ENCODE measurements at regions not wholly inside any gene's neighbourhood (a gene's known extent, or its start where the extent isn't known, plus 50 kb on each side); places are given as distances from the start of the nearest gene placed in this dataset.
"Not testable (repeated sequence)": the region's sequence is repeated elsewhere in the genome, so short reads cannot be mapped to it uniquely, and the experiment has no call there.

DNA sequence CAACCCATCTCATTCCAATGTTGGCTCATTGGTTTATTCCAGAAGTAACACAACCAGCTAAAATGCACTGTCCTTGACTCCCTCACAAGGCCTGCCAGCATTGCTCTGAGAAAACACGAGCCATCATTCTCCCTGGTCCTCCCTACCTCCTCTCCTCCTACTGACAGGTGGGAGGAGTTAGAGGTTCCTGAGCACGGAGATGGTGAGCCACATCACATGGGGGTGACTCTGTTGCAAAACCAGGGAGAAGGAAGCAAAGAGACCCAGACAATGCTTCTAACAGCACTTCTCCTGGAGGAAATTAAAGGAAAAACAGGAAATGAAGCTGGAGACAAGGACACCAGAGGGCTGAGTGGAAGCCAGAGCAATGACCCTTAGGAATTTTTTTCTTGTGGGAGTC is 667.4 kb downstream of the NTRK3 start:
- no peak for DNase-seq (ENCODE audit: low read depth, low spot score)

DNA sequence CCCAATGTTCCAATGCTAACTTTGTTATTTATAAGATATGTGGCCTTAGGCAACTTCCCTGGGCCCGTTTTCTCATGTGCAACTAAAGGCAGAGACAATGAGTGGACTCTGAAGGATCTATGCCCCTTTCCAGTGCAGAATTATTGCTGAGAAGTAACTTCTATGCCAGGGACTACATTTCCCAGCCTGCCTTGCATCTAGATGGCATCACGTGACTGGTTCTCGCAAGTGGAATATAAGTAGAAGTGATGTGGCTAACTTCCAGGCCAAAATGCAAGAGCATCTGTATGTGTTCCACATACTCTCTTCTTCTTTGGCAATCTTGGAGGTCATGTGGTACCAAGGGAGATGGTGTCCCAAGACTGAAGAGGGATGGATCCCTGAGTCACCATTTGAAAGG is 674.4 kb downstream of the NTRK3 start:
- no peak for DNase-seq (ENCODE audit: low read depth, low spot score)

DNA sequence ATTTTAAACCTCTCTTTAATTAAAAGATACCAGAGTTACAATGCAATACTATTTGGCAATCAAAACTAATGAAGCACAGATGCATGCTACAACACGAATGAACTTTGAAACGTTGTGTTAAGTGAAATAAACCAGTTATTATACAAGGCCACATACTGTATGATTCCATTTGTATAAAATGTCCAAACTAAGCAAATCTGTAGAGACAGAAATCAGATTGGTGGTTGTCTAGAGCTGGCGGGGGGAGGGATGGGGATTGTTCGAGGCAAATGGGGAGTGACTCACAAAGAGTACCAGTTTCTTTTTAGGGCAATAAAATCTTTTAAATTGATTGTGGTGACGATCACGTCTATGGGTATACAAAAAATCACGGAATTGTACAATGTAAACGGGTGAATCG is 677.0 kb downstream of the NTRK3 start:
- no peak for DNase-seq (ENCODE audit: low read depth, low spot score)

DNA sequence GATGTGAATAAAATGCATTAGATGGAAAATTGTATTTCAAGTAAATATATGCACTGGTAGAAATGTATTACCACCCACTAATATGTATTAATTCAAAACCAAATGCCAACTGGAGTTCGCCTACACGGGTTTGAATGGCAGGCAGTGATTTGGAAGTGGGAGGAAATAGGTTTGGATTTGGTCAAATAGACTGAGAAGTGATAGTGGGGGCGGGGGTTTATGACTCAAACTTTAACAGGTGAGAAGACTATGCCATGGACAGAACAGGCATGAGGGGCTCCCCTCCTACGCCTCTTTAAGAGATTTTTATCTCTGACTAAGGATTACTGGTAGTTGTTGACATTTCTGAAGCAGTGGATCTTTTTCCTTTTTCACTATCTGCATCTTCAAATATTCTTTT is 677.8 kb downstream of the NTRK3 start:
- no peak for DNase-seq (ENCODE audit: low read depth, low spot score)

DNA sequence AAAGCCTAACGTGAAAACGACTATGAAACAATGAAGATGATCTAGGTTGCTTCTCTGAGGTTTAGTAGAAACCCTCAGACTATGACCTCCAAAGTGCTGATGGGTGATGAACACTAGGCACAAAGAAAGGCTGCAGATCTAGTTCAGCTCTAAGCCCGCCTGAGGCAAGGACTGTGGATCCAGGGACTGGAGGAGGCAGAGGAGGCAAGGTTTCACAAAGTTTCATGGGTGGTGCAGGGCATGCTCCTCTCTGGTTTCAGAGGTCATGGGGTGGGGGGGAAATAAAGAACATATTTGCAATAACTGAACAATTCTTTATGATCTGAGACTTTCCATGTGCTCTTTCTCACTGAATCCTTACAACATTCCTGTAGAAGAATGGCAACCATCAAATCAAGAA is 679.2 kb downstream of the NTRK3 start:
- no peak for DNase-seq (ENCODE audit: low read depth, low spot score)

DNA sequence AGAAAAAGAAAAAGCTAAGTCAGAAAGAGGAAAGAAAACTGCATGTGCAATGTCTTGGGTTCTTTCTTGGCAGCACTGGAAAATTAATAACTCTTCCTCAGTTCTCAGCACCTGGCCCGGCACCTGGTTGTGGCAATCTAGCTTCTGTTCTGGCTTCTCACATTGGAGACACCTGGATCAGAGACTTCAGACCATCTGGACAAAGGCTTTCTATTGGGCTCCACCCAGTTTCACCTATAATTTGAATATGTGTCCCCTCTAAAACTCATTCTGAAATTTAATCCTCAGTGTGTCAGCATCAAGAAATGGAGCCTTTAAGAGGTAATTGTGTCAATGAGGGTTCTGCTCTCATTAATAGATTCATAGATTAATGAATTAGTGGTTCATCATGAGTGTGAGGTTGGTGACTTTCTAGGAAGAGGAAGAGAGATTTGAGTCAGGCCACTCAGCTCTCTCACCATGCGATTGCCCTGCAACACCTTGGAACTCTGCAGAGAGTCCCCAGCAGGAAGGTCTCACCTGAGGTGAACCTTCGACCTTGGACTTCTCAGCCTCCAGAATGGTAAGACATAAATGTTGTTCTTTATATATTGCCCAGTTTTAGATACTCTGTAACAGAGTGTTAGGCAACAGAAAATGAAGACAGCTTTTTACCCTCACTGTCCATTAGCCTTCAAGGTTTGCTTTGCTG is 679.9 kb downstream of the NTRK3 start:
- DNase-seq (ENCODE audit: low read depth, low spot score): no peak

DNA sequence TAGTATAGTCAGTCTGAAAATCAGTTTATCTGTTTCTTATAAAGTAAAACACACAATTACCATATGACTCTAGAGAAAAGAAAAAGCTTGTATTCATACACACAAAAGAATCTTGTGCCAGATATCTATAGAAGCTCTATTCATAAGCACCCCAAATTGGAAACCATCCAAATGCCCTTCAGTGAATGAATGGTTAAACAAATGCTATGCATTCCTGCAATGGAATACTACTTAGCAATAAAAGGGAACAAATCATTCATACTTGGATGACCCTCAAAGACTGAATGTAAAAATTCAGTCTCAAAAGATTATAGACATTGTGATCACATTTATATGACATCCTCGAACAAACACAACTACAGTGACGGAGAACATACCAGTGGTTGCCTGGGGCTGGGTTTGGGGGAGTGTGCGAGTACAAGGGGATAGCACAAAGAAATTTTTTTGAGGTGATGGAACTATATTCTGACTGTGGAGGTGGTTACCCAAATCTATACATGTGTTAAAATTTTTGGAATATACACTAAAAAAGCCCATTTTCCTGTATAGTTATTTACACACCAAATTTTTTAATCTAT is 680.6 kb downstream of the NTRK3 start:
- no peak for DNase-seq (ENCODE audit: low read depth, low spot score)

DNA sequence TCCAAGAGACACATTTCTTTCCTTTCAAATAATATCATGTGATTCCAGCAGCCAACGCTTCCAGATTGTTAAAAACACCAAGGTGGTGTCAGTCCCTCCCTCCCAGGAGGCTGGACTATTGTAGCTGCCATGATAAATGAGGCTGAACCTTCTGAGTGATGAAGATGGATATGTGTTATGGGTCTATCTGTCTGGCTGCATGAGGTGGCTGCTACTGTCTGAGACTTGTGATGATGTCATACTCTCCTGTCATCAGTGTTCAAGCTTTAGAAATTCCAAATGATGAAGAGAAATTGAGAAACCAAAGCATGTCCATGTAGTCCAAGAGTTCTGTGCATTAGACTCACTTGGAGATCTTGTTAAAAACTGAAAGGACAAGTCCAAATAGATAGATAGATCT is 683.0 kb downstream of the NTRK3 start:
- no peak for DNase-seq (ENCODE audit: low read depth, low spot score)

DNA sequence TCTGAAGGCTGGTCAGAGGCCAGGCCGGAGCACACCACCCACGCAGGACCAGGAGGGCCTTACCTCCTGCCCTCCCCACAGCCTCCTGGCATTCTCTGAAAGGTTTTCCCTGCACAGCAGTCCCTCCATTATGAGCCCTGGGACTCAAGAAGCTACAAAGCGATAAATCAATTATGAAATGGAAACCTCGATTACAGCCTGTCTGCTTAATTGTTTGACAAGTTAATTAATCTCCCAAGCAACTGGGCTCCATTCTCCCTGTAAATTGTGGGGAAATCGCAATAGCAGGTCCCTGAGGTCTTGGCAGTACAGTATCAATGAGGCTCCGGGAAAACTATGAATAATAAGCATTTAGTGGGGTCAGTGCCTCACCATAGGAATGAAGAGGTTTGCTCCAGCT is 683.5 kb downstream of the NTRK3 start:
- DNase-seq (ENCODE audit: low read depth, low spot score): no peak

DNA sequence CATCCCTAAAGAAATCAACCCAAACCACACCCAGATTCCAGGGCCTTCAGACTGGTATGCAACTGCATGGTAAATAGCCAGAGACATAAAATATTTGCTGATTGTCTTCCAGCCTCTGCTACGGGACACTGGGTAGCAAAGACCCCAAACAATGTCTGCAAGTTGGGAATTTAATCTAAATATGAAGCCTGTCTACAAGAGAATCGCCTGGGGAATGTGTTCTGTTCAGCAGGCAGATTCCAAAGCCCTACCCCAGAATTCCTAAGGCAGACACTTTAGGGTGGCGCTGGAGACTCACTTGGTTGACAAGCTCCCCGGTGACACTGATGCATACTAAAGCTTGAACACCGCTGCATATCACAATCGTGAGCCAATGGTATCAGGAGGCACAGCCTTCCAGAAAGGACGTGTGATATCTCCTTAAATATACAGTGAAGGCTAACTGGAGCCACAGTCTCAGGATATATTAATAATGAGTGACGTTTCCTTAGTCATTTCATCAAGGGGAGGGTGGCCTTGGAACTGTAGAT is 684.1 kb downstream of the NTRK3 start:
- DNase-seq (ENCODE audit: low read depth, low spot score): no peak

DNA sequence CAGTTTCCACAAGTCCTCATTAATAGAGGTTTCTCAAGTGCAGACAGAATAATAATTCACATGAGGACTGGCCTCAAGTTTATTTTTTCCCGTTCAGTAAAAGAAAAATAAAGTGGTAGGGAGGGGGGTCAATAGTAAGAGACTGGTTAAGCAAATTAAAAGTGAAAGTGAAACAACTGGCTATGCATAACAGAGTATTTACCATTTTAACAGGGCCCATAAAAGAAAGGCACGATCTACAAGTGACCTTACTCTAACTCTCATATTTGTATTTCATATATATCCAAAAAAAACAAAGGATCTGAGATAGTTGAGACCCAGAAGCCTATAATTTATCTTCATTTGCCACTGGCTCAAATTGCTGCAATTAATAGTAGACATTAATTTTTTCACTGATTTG is 686.3 kb downstream of the NTRK3 start:
- DNase-seq (ENCODE audit: low read depth, low spot score): no peak

DNA sequence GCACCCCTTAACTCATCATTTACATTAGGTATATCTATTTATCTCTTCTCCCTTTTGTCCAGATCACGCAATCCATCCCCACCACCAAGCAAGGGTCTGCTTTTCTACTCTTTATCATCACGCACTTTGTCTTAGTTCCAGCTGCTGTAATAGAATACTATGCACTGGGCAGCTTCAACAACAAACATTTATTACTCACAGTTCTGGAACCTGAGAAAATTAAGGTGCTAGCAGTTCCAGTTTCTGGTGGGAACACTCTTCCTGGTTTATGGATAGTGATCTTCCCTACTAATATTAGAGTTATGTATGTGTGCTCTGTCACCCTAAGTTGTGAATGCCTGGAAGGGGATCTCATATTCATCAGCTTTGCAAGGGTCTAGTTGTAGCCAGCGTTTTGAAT is 687.0 kb downstream of the NTRK3 start:
- no peak for DNase-seq (ENCODE audit: low read depth, low spot score)

DNA sequence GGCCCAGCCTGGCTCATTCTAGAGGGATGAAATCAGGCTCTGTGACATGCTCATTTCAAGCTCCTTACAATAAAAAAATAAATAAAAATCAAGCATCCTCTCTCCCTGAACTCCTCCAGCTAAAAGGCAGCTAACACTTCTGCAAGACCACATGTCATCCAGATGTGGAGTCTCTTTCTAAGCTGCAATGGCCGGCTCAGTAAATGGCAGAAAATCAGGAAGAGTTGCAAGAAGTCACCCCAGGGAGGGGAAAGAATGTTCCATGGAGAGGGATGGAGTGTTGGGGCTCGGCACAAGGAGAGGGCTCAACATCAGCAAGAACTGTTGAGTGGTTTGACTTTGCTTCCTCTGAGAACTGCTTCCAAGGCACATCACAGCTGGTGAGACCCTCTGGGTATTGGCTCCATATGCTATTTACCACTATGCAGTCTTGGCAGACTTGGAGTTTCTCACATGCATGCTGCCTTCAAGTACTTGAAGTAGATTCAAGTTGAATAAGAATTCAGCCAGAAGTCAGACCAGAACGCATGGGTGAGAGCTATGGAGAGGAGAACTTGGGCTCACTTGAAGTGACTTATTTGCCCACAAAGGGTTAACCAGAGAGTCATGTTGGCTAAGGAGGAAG is 689.0 kb downstream of the NTRK3 start:
- no peak for DNase-seq (ENCODE audit: low read depth, low spot score)

DNA sequence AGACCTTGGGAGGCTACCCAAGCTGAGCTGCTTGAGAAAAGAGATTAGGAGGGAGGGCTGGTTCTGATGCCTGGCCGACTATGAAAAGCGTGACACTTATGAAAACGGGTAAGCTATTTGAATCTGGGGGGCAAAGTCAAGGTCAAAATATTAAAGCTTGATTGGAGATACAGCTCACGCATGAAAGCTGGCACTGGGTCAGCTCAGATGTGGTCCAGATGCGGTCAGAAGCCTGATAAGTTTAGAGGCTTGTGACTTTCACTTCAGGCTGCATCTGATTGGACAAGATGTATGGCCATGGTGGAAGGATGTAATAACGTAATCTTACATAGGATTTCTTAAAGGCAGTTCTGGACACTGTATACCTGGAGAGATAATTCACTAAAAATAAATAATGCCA is 690.3 kb downstream of the NTRK3 start:
- DNase-seq (ENCODE audit: low read depth, low spot score): no peak

DNA sequence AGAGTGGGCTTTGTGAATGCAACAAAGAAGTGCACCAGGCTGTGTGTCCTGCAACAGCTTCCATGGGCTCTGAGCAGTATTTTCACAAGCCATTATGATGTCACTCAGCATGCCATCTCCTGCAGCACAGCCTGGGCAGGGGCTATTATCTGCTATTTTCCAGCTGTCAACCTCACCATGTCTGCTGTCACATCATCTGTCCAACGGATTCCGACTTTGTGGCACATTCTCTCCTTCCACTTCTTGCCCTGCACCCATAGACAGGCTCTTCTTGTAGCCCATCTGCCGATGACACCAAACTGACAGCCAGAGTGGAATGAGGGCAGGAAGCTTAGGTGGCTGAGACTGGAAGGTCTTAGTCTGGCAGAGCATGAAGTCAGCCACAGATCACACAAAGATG is 691.9 kb downstream of the NTRK3 start:
- DNase-seq (ENCODE audit: low read depth, low spot score): no peak

DNA sequence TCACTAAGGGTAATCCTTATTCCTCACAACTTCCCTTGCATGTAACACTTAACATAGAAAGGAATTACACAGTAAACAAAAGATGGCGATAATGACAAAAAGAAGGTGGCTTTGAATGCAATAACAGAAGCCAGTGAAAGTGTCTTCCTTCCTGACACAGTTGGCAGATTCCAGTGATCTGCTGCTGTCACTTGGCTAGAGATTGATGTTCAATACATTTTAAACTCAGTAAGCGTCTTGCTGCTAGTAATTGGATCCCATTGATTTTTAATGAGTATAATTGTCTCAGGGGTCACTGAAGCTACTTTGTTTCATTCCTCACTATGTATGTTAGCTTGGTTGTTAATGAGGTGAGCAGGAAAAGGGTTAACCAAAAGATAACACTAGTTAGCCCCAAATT is 692.7 kb downstream of the NTRK3 start:
- no peak for DNase-seq (ENCODE audit: low read depth, low spot score)

DNA sequence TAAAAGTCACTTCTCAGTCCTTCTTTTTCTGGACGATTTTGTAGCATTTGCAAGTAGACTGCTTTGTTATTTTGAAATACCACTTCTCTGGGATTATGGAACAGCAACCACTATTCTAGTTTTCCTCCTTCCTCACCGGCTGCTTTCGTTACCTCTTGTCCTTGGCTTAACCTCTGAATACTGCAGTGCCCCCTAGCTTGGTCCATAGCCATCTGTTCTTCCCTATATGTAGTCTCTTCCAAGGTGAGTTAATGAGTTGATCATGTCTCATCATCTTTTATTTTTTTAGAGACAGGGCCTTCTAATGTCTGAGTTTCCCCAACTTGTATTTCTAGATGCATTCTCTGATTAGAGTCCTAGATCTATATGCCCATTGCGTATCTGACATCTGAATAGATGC is 694.3 kb downstream of the NTRK3 start:
- no peak for DNase-seq (ENCODE audit: low read depth, low spot score)

DNA sequence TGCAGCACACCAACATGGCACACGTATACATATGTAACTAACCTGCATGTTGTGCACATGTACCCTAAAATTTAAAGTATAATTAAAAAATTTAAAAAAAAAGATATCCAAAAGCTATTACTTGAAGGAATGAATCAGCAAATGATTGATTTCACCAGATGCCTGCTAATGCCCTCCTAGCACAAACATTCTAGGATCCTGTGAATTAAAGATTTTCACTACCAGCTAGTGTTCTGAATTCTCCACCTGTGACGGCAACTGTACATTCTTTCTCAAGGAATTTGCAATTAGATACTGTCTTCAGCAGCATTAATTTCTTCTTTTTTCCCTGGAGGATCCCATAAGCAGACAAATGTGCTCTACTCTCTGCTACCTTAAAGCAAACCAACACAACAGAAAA is 694.9 kb downstream of the NTRK3 start:
- no peak for DNase-seq (ENCODE audit: low read depth, low spot score)

DNA sequence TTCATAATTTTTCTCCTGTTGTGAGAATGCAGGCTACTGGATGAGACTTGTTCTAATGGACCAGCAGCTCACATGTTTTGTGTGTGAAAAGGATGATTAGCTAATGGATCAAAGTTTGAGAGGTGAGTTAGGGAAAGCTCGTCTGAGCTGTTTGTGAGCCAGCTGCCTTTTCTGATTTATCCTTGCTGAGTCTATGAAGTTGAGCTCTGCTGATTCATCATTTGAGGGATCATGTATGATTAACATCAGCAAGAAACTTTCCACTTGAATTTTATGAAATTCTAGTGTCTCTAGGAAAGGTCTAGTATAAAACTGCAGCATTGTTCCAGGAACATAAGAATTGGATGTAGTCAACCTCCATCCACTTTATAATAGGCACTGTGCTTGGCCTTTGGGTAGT is 698.7 kb downstream of the NTRK3 start:
- DNase-seq (ENCODE audit: low read depth, low spot score): no peak

DNA sequence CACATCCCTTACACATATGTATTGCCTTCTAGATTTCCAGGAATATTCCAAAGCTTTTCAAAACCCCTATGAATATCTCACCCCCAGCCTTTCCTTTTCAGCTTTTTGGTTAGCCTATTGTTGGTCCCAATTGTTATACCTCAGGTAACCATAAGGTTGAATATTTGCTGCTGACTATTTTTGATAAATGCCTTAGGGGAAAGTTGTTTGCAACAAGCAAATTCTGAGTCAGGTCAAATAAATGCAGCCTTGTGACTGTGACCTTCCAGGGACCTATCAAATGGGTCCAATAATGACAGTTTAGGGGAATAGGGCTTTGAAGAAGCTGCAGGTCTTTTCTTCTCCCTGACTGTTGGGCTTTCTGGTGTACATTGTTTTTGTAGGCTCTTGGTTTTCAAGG is 699.7 kb downstream of the NTRK3 start:
- DNase-seq (ENCODE audit: low read depth, low spot score): no peak

DNA sequence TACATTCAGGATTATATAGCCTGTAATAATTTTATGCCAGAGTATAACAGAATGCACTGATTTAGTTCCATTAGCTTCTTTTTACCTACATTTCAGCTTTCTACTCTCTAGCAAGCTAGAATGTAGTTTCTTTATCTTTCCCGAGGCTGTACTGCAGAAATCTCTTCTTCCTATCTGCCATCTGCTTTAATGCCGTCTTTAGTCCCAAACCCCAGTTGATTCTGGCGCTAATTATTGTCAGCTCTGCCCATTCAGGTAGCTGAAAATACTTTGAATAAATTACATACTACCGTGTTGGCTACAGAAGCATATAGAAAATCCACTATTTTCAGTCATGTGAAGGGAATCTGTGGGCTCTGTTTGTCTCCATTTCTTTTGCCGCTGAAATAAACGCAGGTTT is 706.7 kb downstream of the NTRK3 start:
- no peak for DNase-seq (ENCODE audit: low read depth, low spot score)

DNA sequence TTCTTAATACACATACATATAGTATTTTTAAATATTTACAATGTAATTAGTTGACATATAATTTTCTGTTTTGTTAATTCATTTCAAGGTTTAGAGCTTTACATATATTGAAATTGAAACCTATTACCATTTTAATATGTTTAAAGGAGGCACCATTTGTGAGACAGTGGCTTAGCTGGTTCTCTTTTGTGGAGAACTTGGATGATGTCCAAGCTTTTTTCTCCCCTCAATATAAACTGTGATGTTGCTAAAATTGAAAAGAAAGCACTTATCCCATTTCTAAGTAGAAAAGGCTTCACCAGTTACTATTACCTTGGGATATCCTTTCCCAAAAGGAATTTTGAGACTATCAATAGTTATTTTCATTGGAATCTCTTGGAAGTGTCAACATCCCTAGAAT is 707.2 kb downstream of the NTRK3 start:
- DNase-seq (ENCODE audit: low read depth, low spot score): no peak

DNA sequence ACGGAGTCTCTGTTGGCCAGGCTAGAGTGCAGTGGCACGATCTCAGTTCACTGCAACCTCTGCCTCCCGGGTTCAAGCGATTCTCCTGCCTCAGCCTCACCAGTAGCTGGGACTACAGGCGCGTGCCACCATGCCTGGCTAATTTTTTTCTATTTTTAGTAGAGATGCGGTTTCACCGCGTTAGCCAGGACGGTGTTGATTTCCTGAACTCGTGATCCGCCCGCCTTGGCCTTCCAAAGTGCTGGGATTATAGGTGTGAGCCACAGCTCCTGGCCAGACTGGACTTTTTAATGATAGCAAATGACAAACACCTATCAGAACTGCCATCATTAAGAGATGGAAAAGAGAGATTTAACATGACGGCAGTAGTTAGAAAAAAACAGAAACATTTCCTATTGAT is 707.9 kb downstream of the NTRK3 start:
- not testable (repeated sequence) for DNase-seq (ENCODE audit: low read depth, low spot score)
